HEK293 (cell line): ENCODE measurements at regions not wholly inside any gene's neighbourhood (a gene's known extent, or its start where the extent isn't known, plus 50 kb on each side); places are given as distances from the start of the nearest gene placed in this dataset.

ENCODE experiments used
- CTCF ChIP-seq: fragments of 450-650 bp; formaldehyde crosslinking; IDR thresholded peaks from 2 replicates; pipeline ENCODE4 v1.5.1; 2016; ENCODE audit warnings: missing biosample characterization, missing genetic modification characterization
- MYNN ChIP-seq: fragments of 450-650 bp; formaldehyde crosslinking; IDR thresholded peaks from 2 replicates; pipeline ENCODE4 v1.5.1; 2016; ENCODE audit warnings: missing biosample characterization, missing genetic modification characterization, borderline replicate concordance
- ZNF121 ChIP-seq: fragments of 450-650 bp; formaldehyde crosslinking; IDR thresholded peaks from 2 replicates; pipeline ENCODE4 v1.5.1; 2016; ENCODE audit warnings: missing biosample characterization, missing genetic modification characterization
- ZNF133 ChIP-seq: fragments of 450-650 bp; formaldehyde crosslinking; IDR thresholded peaks from 2 replicates; pipeline ENCODE4 v1.5.1; 2016; ENCODE audit warnings: missing biosample characterization, missing genetic modification characterization
- ZNF140 ChIP-seq: fragments of 450-650 bp; formaldehyde crosslinking; IDR thresholded peaks from 2 replicates; pipeline ENCODE4 v1.5.1; 2016; ENCODE audit warnings: missing biosample characterization, missing genetic modification characterization
- ZNF174 ChIP-seq: fragments of 450-650 bp; formaldehyde crosslinking; IDR thresholded peaks from 2 replicates; pipeline ENCODE4 v1.5.0; 2017; ENCODE audit warnings: missing biosample characterization, mild to moderate bottlenecking, missing genetic modification characterization
- ZNF274 ChIP-seq, 2 experiments: fragments of 200-500 bp in 1 of 2; fragments of 450-650 bp in 1 of 2; sonication (Bioruptor generic) in 1 of 2; formaldehyde crosslinking in 1 of 2; IDR thresholded peaks; 2 replicates each; pipeline versions ENCODE4 v1.5.1 to v1.6.1; 2014 to 2016; ENCODE audit warnings: borderline replicate concordance in 1 of 2, inconsistent platforms in 1 of 2, low read length in 1 of 2, missing biosample characterization in 1 of 2, missing genetic modification characterization in 1 of 2
- ZNF292 ChIP-seq: fragments of 450-650 bp; formaldehyde crosslinking; IDR thresholded peaks from 2 replicates; pipeline ENCODE4 v1.5.1; 2016; ENCODE audit warnings: low read depth, missing biosample characterization, missing genetic modification characterization, borderline replicate concordance
- ZSCAN5A ChIP-seq: fragments of 450-650 bp; formaldehyde crosslinking; IDR thresholded peaks from 2 replicates; pipeline ENCODE4 v1.5.1; 2016; ENCODE audit warnings: missing biosample characterization, missing genetic modification characterization

GRCh38 chr2:189287363-189287762 lies 107.8 kb upstream of the COL5A2 start:
- no peak for TF ChIP-seq MYNN (tag by site-specific recombination)
- no peak for TF ChIP-seq ZNF133 (tag by site-specific recombination)
- no peak for TF ChIP-seq ZNF292
- no peak for TF ChIP-seq ZSCAN5A (tag by site-specific recombination)
- no peak for TF ChIP-seq ZNF121 (tag by site-specific recombination)
- no peak for TF ChIP-seq CTCF (tag by site-specific recombination)
- no peak for TF ChIP-seq ZNF140
- TF ChIP-seq ZNF274 (IDR thresholded peaks at IDR 0.05; ENCODE audit: low read length), result no peak
- TF ChIP-seq ZNF274 (tag by site-specific recombination; IDR thresholded peaks at IDR 0.05; ENCODE audit: borderline replicate concordance), result no peak
- TF ChIP-seq ZNF174 (tag by site-specific recombination), result no peak
